LHCN-M2 (cell line): ENCODE measurements at regions not wholly inside any gene's neighbourhood (a gene's known extent, or its start where the extent isn't known, plus 50 kb on each side); places are given as distances from the start of the nearest gene placed in this dataset.
A peak's percentile ranks its signal among the peaks of the same experiment; 100 is the strongest.

ENCODE experiments used
- DNase-seq: peaks from one replicate; pipeline ENCODE4 v3.0.0-alpha.2; 2012; ENCODE audit warnings: low read depth

- DNase-seq: no peak
Observed at GRCh38 chr1:71190843-71191242, 110.0 kb upstream of the ZRANB2 start.

- DNase-seq: no peak
Observed at GRCh38 chr1:71184410-71184809, 103.6 kb upstream of the ZRANB2 start.

DNA sequence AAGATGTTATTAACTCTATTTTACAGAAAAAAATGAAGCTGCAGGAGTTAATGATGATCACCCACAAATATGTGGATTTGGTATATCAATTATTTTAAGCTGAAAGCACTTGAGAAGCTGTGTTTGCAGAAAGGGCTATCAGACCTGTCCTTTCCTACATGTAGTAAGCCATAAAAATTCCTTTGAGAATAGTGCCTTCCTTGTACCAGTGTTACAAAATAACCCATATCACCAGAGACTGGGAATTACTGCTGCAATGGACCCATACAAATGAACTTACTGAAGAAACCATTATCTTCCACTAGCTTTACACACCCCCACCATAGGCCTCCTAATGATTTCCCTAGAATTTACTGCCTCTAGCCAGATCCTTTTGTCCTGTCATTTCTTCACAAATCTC is 99.2 kb upstream of the ZRANB2 start:
- DNase-seq: no peak

DNA sequence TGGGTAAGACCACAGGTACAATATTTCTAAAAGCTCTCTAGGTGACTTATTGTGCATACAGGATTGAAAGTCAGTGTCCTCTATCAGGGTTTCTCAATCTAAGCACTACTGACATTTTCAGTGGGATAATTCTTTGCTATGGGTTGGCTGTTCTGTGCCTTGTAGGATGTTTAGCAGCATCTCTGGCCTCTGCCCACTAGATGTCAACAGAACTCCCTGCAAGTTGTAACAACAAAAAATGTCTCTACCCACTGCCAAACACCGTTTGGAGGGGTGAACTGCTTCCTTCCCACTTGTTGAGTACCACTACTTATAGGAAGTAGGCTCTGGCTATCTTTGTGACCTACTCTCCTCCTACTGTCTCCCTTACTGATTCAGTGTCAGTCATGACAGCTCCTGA is 90.1 kb upstream of the ZRANB2 start:
- peak; percentile 6 for DNase-seq

- DNase-seq: no peak
Observed at GRCh38 chr1:71167505-71167904, 86.7 kb upstream of the ZRANB2 start.

- peak; percentile 36 for DNase-seq
Observed at GRCh38 chr1:71166178-71167173, 85.6 kb upstream of the ZRANB2 start.

- no peak for DNase-seq
Observed at GRCh38 chr1:71157715-71158114, 76.9 kb upstream of the ZRANB2 start.

DNA sequence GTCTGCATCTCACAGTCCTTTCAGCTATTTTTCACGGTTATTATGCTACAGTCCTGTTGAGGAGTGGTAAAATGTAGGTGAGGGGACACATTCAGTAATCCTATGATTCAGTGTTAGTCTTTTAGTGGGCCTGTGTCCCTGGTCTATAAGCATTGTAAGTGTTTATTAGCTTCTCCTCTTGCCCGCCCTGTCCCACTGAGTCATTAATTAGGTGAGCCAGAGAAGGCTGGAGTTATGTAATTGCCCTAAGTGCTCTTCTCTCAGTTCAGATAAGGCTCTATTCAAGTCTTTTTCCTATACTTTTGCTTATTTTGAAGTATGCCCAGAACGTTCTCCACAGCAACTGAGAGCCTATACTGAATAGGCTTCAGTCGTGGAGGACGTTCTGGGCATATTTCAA is 76.3 kb upstream of the ZRANB2 start:
- no peak for DNase-seq

- DNase-seq: no peak
Observed at GRCh38 chr1:71156590-71156989, 75.8 kb upstream of the ZRANB2 start.

GRCh38 chr1:71154429-71154828 is 73.6 kb upstream of the ZRANB2 start:
- DNase-seq: no peak

GRCh38 chr1:71153826-71154225 is 73.0 kb upstream of the ZRANB2 start:
- DNase-seq: no peak

- no peak for DNase-seq
Observed at GRCh38 chr1:71147637-71148360, 67.0 kb upstream of the ZRANB2 start.

- DNase-seq: peak; percentile 85
Observed at GRCh38 chr1:71135571-71135970, 54.7 kb upstream of the ZRANB2 start.
